GM23248 (cell line): ENCODE measurements at regions not wholly inside any gene's neighbourhood (a gene's known extent, or its start where the extent isn't known, plus 50 kb on each side); places are given as distances from the start of the nearest gene placed in this dataset.

ENCODE experiments used
- EZH2 ChIP-seq: fragments of 200-600 bp; sonication (generic); IDR thresholded peaks from 2 replicates; pipeline ENCODE4 v1.6.1; 2018; ENCODE audit warnings: antibody characterized with exemption, mild to moderate bottlenecking; ENCODE audit not compliant: insufficient read depth, poor library complexity, severe bottlenecking
- EZH2phosphoT487 ChIP-seq: fragments of 200-600 bp; sonication (generic); IDR thresholded peaks from 2 replicates; pipeline ENCODE4 v1.6.1; 2018; ENCODE audit warnings: antibody characterized with exemption, moderate library complexity, mild to moderate bottlenecking, low read depth; ENCODE audit not compliant: insufficient read depth

- TF ChIP-seq EZH2phosphoT487, result no peak
- no peak for TF ChIP-seq EZH2
Observed at GRCh38 chr10:78207776-78208175, 174.1 kb downstream of the RPS24 start.
